H1 (cell line): ENCODE measurements at regions not wholly inside any gene's neighbourhood (a gene's known extent, or its start where the extent isn't known, plus 50 kb on each side); places are given as distances from the start of the nearest gene placed in this dataset.

Experiments
- CBX5 ChIP-seq: fragments of 300-800, 300-1000 bp; sonication (generic); IDR thresholded peaks from 2 replicates; pipeline ENCODE4 v1.7.1; 2016; ENCODE audit warnings: antibody characterized with exemption, low read length, low read depth
- RBBP5 ChIP-seq: IDR thresholded peaks from 2 replicates; pipeline ENCODE4 v1.7.1; 2012; ENCODE audit warnings: low read depth, mild to moderate bottlenecking, inconsistent platforms, low read length, moderate library complexity, borderline replicate concordance
- SIN3A ChIP-seq, 2 experiments: IDR thresholded peaks in 1 of 2; conservative IDR thresholded peaks in 1 of 2; 2 replicates each; pipeline ENCODE4 v1.6.1; 2011 to 2012; ENCODE audit warnings: low read length in 2 of 2, improper control_type of control experiment in 1 of 2, low read depth in 1 of 2, mild to moderate bottlenecking in 1 of 2
- TBP ChIP-seq: IDR thresholded peaks from 2 replicates; pipeline ENCODE4 v1.6.1; 2011; ENCODE audit warnings: low read depth, low read length, improper control_type of control experiment
- TF ChIP-seq, protein P1 (sequence below): fragments of 300-600 bp; sonication (generic); IDR thresholded peaks from 2 replicates; pipeline ENCODE4 v1.7.1; 2012; ENCODE audit warnings: low read length, moderate library complexity, mild to moderate bottlenecking, inconsistent platforms; ENCODE audit not compliant: insufficient replicate concordance
- TF ChIP-seq, protein P2 (sequence below): IDR thresholded peaks from 2 replicates; pipeline ENCODE4 v1.6.1; 2011; ENCODE audit warnings: low read length, improper control_type of control experiment

DNA sequence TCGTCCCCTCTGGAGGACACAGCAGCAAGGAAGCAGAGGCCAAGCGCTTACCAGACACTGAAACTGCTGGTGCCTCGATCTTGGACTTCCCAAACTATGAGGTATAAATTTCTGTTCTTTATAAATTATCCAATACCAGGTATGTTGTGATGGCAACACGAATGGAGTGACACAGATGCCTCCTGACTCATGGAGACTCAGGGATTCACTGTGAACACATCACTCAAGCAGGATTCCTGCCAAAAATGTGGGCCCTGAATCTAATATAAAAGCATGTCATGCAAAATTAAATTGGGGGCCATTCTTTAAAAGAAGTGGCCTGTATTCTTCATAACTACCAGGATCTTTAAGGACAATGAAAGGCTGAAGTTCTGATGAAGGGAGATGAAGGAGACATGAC, 52.5 kb upstream of the SLC22A23 start (continued):
- TF ChIP-seq, protein P1, sequence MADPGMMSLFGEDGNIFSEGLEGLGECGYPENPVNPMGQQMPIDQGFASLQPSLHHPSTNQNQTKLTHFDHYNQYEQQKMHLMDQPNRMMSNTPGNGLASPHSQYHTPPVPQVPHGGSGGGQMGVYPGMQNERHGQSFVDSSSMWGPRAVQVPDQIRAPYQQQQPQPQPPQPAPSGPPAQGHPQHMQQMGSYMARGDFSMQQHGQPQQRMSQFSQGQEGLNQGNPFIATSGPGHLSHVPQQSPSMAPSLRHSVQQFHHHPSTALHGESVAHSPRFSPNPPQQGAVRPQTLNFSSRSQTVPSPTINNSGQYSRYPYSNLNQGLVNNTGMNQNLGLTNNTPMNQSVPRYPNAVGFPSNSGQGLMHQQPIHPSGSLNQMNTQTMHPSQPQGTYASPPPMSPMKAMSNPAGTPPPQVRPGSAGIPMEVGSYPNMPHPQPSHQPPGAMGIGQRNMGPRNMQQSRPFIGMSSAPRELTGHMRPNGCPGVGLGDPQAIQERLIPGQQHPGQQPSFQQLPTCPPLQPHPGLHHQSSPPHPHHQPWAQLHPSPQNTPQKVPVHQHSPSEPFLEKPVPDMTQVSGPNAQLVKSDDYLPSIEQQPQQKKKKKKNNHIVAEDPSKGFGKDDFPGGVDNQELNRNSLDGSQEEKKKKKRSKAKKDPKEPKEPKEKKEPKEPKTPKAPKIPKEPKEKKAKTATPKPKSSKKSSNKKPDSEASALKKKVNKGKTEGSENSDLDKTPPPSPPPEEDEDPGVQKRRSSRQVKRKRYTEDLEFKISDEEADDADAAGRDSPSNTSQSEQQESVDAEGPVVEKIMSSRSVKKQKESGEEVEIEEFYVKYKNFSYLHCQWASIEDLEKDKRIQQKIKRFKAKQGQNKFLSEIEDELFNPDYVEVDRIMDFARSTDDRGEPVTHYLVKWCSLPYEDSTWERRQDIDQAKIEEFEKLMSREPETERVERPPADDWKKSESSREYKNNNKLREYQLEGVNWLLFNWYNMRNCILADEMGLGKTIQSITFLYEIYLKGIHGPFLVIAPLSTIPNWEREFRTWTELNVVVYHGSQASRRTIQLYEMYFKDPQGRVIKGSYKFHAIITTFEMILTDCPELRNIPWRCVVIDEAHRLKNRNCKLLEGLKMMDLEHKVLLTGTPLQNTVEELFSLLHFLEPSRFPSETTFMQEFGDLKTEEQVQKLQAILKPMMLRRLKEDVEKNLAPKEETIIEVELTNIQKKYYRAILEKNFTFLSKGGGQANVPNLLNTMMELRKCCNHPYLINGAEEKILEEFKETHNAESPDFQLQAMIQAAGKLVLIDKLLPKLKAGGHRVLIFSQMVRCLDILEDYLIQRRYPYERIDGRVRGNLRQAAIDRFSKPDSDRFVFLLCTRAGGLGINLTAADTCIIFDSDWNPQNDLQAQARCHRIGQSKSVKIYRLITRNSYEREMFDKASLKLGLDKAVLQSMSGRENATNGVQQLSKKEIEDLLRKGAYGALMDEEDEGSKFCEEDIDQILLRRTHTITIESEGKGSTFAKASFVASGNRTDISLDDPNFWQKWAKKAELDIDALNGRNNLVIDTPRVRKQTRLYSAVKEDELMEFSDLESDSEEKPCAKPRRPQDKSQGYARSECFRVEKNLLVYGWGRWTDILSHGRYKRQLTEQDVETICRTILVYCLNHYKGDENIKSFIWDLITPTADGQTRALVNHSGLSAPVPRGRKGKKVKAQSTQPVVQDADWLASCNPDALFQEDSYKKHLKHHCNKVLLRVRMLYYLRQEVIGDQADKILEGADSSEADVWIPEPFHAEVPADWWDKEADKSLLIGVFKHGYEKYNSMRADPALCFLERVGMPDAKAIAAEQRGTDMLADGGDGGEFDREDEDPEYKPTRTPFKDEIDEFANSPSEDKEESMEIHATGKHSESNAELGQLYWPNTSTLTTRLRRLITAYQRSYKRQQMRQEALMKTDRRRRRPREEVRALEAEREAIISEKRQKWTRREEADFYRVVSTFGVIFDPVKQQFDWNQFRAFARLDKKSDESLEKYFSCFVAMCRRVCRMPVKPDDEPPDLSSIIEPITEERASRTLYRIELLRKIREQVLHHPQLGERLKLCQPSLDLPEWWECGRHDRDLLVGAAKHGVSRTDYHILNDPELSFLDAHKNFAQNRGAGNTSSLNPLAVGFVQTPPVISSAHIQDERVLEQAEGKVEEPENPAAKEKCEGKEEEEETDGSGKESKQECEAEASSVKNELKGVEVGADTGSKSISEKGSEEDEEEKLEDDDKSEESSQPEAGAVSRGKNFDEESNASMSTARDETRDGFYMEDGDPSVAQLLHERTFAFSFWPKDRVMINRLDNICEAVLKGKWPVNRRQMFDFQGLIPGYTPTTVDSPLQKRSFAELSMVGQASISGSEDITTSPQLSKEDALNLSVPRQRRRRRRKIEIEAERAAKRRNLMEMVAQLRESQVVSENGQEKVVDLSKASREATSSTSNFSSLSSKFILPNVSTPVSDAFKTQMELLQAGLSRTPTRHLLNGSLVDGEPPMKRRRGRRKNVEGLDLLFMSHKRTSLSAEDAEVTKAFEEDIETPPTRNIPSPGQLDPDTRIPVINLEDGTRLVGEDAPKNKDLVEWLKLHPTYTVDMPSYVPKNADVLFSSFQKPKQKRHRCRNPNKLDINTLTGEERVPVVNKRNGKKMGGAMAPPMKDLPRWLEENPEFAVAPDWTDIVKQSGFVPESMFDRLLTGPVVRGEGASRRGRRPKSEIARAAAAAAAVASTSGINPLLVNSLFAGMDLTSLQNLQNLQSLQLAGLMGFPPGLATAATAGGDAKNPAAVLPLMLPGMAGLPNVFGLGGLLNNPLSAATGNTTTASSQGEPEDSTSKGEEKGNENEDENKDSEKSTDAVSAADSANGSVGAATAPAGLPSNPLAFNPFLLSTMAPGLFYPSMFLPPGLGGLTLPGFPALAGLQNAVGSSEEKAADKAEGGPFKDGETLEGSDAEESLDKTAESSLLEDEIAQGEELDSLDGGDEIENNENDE: no peak
- no peak for TF ChIP-seq SIN3A (conservative IDR thresholded peaks at IDR 0.05 in 1 of 2, IDR thresholded peaks at IDR 0.05 in 1 of 2; ENCODE audit: low read depth in 1 of 2, low read length in 2 of 2)
- TF ChIP-seq CBX5: no peak
- TF ChIP-seq, protein P2, sequence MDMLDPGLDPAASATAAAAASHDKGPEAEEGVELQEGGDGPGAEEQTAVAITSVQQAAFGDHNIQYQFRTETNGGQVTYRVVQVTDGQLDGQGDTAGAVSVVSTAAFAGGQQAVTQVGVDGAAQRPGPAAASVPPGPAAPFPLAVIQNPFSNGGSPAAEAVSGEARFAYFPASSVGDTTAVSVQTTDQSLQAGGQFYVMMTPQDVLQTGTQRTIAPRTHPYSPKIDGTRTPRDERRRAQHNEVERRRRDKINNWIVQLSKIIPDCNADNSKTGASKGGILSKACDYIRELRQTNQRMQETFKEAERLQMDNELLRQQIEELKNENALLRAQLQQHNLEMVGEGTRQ: no peak
- no peak for TF ChIP-seq TBP
- no peak for TF ChIP-seq RBBP5
